Esophagus muscularis mucosa (tissue), 4 donors: ENCODE measurements at regions not wholly inside any gene's neighbourhood (a gene's known extent, or its start where the extent isn't known, plus 50 kb on each side); places are given as distances from the start of the nearest gene placed in this dataset.

ENCODE experiments used
- CTCF ChIP-seq, 3 experiments: fragments of 200-600 bp in 2 of 3; fragments of 450-650 bp in 1 of 3; sonication (generic) in 2 of 3; IDR thresholded peaks; one replicate each; pipeline ENCODE4 v1.5.1; 2017 to 2019; ENCODE audit warnings: antibody characterized with exemption in 3 of 3, mild to moderate bottlenecking in 2 of 3, moderate library complexity in 1 of 3
- EP300 ChIP-seq: sonication (generic); formaldehyde crosslinking; IDR thresholded peaks from one replicate; pipeline ENCODE4 v1.6.1; 2017; ENCODE audit warnings: antibody characterized with exemption
- POLR2A ChIP-seq: fragments of 450-650 bp; IDR thresholded peaks from one replicate; pipeline ENCODE4 v1.6.1; 2017; ENCODE audit warnings: antibody characterized with exemption, moderate library complexity, mild to moderate bottlenecking, low read depth
- POLR2AphosphoS5 ChIP-seq, 2 donors: sonication (generic); formaldehyde crosslinking; IDR thresholded peaks; one replicate each; pipeline ENCODE4 v1.6.1; 2017; ENCODE audit warnings: antibody characterized with exemption in 2 of 2

DNA sequence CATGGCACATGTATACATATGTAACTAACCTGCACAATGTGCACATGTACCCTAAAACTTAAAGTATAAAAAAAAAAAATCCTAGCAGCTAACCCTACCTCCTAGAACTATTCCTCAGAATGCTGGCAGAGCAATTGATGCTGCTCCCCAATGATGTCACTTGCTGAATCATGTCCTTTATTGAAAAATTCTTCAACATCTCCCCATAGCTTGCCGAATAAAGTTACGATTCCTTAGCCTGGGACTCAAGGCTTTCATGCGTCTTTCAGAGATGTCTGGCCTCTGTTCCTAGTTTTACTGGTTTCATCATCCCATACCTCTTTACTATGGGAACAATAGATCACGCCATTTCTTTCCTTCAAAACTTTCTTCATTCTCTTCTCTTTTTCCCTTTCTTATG lies 174.7 kb upstream of the FAT1 start:
- no peak for TF ChIP-seq CTCF (IDR thresholded peaks at IDR 0.05)
- TF ChIP-seq POLR2A, result no peak
- TF ChIP-seq EP300, result no peak
- TF ChIP-seq POLR2AphosphoS5 (IDR thresholded peaks at IDR 0.05), result no peak
